Left renal cortex interstitium (tissue), 4 donors: ENCODE measurements at regions not wholly inside any gene's neighbourhood (a gene's known extent, or its start where the extent isn't known, plus 50 kb on each side); places are given as distances from the start of the nearest gene placed in this dataset.

Experiments
- DNase-seq, 4 donors: peaks; one replicate each; pipeline ENCODE4 v3.0.0-alpha.2; 2013; ENCODE audit warnings: low read depth in 4 of 4, low spot score in 2 of 4, missing footprints in 1 of 4

GRCh38 chr5:15222156-15222555 is 277.8 kb upstream of the FBXL7 start:
- DNase-seq, result no peak

DNA sequence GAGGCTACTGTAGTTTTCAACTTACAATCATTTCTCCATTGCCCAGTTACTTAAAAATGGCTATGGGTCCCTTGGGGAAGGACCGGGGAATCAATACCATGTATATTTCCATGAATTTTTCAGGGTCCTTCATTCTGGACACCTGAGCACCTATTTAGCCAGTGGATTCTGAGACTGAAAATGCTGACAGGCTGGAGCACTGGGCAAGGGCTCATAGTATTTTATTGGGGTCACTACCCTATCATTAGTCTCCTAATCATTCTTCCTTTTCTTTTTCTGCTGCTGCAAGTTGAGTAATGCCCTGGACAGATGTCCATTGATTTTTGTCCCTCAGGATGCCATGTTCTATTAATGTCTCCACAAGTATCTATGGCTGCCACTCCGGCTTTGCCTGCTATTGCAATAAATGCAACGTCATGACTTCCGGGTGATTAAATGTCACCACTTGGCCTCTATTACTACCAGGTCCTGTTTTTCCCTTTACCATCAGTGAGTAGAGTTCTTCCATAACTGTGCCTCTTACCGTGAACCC is 279.3 kb upstream of the FBXL7 start:
- DNase-seq, result no peak

DNA sequence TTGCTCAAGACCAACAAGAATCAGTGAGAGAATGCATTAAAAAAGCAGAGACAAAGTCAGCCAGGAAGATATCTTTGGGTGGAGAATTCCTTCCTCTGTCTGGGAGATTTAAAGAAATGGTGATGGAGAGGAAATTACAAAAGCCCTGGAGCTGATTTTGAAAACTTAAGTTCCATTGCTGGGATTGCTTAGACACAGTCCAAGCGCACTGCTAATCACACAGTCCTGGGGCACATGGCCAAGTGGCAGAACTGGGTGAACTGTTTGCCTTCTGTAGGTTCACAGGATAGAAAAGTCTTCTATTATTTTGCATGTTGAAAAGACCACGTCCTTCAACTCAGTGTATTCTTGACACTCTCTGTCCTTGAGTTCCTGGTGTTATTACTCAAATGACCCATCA is 284.9 kb upstream of the FBXL7 start:
- DNase-seq, result no peak

GRCh38 chr5:15214010-15214409 is 286.0 kb upstream of the FBXL7 start:
- no peak for DNase-seq

DNA sequence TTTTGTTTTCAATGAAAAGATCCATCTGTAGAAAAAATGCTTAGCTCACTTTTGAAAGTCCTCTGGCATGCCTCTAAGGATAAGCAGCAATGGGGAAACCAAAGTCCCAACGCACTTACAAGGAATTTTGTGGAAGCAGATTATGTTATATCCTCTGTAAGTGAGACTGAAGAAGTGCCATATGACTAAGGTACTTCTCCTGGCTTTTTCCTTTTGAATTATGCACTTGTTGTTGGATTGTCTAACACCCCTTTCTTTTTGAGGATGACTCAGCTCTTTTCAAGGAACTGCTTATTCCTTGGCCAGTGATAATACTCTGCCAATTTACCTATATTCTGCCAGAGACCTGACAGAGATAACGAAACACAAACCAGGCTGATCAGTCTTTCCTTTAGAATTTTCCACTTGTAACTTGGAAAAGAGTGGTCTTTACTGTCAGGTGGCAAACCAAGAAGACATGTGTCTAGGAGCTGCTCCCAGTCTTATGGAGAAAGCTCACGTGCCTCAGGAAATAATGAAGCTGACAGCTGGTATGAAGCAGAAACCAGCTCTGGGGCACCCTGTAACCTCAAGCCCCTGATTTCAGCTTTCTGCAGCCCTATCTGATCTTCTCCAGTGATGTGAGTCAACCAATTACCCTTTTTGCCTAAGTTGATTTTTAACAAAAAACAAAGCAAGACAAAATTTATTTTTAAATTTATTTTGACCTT is 290.8 kb upstream of the FBXL7 start:
- no peak for DNase-seq

DNA sequence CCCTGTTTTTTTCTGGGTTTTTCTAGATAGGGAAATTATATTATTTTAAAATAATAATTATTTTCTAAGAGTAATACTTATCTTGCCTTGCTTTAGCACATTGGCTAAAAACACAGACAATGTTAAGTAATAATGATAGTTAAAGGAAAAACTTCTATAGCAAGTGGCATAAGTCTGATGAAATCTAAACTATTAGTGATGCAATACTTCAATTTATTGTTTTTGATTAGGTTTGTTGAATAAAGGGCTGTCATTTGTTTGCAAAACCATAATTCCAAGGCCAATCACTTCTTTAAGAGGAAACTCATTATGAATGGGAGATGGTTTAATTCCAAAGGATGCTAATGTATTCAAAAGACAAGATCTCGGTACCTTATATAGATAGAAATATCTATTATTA is 293.8 kb upstream of the FBXL7 start:
- DNase-seq, result no peak

GRCh38 chr5:15203376-15203775 is 296.6 kb upstream of the FBXL7 start:
- no peak for DNase-seq

- DNase-seq, result no peak
These were observed 309.0 kb upstream of the FBXL7 start for GRCh38 chr5:15191012-15191411.

DNA sequence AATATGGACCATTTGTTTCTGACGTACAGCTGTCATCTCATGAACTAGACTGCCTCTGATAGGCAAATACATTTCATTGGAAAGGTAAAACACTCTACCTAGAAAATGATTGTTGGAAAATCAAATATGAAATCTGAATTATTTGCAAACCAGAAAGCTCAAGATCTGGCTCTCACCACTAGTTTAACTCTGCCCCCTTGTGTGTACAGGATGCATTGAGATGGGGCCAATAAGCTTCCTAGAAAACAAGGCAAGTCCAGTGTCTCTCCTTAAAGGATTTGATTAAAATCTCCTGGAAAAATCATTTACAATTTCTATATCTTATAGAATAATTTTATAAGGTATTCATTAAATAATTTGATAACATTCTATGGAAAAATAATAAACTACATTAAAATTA is 311.9 kb upstream of the ANKH start:
- DNase-seq, result no peak

- no peak for DNase-seq
These were observed 298.6 kb upstream of the ANKH start for GRCh38 chr5:15170173-15170572.

DNA sequence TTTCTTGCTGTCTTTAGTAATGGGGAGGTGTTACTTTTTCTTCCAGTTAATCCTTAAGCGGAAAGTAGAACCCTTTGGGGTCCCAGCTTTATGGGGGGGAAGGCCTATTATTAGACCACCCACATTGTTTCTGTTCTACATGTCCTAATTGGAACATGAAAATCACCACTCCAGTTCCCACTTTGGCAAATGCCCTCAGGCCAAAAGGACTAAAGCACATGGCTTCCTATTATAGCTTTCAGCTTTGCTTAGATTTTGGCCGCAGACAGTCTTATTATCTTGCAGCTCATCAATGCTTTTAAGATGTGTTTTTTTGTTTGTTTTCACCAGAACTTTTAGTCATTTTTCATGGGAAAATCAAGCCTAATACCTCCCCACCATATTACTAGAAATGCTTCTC is 296.8 kb upstream of the ANKH start:
- no peak for DNase-seq

DNA sequence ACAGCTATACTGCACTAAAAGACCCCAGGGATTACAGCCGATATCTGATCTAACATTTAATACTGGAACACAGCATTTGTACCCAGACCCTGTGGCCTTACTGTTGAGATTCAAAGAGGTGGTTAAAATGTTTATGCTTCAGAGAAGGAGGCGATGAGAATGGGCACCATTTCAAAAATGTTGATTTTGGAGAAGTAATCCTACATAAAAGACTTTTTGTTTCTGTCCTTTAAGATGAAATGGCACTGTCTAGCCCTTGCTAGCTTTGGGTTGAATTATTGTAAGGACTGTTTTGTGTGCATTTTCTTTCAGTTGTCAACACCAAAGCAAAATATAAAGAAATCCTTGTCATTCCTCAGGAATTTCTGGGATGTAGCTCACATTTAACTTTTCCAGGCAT is 288.5 kb upstream of the ANKH start:
- DNase-seq, result no peak

GRCh38 chr5:15159606-15160005 is 288.0 kb upstream of the ANKH start:
- no peak for DNase-seq

GRCh38 chr5:15142458-15142857 is 270.9 kb upstream of the ANKH start:
- no peak for DNase-seq

DNA sequence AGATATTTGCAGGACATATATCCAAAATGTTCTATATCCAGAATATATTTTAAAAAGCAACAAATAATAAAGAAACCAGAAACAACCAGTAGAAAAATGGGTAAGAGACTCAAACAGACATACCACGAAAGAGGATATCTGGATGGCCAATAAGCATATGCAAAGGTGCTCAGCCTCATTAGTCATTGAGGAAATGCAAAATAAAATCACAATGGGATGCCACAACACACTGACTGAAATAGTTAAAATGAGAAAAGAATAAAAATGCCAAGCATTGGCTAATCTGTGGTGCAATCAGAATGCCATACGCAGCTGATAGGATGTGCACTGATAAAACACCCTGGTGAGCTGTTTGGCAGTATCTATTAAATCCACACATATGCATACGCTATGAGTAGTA is 265.8 kb upstream of the ANKH start:
- DNase-seq, result no peak

GRCh38 chr5:15135661-15136060 is 264.1 kb upstream of the ANKH start:
- DNase-seq, result no peak

- DNase-seq, result no peak
These were observed 261.9 kb upstream of the ANKH start for GRCh38 chr5:15133456-15133965.

DNA sequence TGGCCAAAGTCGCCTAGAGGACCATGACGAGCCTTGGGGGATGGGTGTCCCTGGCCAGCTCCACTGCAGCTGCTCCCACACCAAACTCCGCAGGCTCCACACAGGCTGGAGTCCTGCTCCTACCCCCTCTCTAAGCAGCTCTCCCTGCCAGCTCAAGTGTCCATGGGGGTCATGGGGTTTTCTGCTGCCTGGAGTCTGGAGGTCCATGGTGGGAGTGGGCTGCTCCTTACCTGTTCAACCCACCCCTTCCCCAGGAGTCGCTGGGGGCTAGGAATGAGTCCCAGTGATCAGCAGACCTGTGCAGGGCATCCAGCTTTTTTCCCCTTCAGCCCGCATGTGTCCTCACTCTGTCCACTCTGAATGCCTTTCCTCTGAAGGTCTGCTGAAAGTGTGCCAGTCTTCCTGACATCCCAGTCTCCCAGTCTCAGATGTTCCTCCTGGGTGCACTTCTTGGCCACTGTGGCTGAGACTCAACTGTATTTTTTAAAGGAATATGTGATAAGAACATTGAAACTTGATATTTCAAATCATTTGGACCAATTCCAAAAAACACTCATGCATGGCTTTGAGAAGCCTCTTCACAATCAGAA is 261.3 kb upstream of the ANKH start:
- DNase-seq, result no peak

DNA sequence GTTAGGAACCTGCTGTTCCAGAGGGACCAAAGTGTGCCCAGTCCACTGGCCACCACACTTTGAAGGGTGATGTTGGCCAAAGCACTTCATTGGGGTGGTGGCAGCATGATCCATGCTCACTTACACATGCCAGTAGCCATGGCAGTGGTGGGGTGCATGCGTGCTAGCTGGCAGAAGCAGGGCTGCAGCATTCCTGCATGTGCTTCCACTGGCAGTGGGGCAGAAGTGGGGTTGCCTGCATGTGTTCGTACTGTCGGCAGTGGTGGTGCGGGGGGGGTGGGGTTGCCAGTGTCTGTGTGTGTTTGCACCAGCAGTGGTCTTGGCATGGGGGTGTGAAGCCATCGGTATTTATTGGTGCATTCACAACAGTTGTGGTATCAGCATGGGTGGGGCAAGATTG is 260.3 kb upstream of the ANKH start:
- DNase-seq, result no peak

- no peak for DNase-seq
These were observed 253.4 kb upstream of the ANKH start for GRCh38 chr5:15124871-15125568.

- DNase-seq, result no peak
These were observed 252.9 kb upstream of the ANKH start for GRCh38 chr5:15124461-15124860.

- no peak for DNase-seq
These were observed 246.1 kb upstream of the ANKH start for GRCh38 chr5:15117688-15118087.
